GM19468 (cell line): ENCODE measurements at regions not wholly inside any gene's neighbourhood (a gene's known extent, or its start where the extent isn't known, plus 50 kb on each side); places are given as distances from the start of the nearest gene placed in this dataset.
"Not testable (repeated sequence)": the region's sequence is repeated elsewhere in the genome, so short reads cannot be mapped to it uniquely, and the experiment has no call there.

Experiments used
- ATAC-seq: cut with Tn5 transposase; IDR thresholded peaks from one replicate; pipeline ENCODE4 v1.9.1; 2021; ENCODE audit warnings: mild to moderate bottlenecking, moderate library complexity, moderate number of reproducible peaks; ENCODE audit not compliant: unreplicated experiment; ENCODE audit errors: extremely low read depth

DNA sequence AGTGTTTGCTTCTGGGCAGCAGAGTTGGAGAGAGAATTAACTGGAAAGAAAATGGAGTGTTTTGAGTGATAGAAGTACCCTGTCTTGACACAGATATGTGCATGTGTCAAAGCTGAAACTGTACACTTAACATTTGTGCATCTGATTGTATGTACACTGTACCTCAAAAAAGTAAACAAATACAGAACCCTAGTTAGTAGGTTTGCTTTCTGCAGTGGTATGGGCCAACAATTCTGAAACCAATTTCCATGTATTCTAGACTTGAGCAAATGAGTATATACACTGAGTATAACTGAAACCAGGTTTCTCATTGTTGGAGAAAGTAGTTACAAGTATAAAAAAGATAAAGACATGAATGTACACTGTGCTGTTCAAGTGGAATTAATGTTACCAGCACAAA is 52.4 kb downstream of the ELAPOR2 start:
- ATAC-seq = no peak

DNA sequence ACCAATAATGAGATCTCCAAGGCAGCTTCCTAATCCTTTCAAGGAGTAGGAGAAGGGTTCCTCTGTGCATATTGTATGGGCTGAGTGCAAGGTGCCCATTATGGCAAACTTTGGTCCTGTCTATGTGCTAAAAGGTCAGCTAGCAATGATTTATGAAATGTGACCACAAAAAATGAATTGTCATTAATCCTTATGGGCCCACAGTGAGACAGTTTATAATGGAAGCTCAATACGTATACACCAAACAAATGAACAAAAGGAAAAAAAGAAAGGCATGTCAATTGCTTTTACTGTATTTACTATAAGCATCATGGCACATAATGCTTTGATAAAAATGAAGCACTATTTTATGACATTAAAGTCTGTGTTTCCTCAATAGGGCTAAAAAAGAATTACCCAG is 54.5 kb downstream of the ELAPOR2 start:
- ATAC-seq = no peak

DNA sequence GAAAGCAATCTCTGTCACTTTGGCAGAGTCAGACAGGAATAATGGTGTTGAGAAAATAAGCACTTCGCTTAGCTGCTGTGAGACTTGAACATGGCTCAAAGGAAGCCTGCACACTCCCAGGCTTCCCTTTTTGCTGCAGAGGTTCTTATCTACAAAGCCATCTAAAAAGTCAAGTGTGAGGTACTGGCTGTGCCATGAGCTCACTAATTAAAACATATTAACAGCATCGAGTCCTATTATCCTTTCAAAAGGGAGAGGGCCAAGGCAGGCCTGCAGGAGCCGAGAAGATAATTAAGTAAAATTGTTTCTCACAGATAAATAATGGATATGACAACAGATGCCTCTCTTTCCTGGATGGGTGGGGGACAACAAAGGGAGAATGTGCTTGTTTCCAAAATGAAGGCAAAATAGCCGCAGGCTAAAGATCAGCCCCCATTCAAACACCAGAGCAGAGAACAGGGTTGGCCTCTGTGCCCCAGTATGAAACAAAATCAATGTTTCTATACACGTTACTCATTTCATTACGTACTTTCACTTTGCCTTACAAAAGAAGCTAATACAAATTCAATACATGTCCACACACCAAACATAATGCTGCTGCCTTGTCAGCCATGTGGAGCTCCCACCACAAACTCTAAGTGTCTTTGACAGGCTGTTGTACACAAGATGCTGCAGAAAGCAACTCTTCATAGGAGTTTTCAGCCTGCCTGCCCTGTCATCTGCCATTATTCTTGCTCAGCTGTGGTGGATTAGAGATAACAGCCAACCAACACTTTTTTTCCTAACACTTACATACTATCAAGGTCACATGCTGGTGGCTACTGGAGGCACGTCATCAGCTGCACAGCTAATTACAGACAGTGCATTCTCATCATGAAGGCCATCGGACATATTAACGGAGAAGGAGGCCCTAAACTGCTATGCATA is 55.3 kb downstream of the ELAPOR2 start:
- no peak for ATAC-seq

DNA sequence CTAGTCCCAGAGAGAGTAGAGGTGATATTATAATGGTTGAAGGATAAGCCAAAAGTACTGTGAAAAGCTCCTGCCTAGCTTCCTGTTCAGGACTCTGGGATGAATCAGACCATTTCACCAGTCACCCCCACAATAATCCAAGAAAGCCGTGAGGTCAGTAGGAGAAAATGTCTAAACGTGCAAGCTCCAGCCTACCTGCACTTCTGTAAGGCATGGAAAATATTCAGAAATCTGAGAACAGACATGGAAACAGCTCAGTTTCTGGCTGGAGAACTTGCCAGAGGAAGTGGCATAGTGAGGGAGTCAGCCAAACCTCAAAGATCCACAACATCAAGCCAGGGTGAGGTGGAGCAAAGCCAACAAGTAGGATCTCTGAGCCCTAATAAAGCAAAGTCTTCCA is 58.2 kb downstream of the ELAPOR2 start:
- no peak for ATAC-seq

DNA sequence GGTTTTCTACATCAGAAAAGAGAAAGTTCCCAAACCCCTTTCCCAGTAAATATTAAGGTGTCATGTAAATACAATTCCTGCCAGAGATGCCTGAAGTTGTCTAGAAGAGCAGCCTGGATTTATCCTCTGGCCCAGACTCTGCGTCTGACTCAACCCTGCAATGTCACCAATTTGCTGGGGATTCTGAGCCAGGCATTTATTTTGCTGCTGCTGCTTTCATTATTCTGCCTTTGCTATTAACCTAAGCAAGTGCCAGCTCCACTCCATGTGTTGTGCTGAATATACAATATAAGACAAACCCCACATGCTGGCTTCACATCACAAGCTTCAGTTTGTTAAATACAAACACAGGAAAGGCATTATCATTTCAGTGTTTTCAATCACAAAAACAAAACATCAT is 59.1 kb downstream of the ELAPOR2 start:
- no peak for ATAC-seq

DNA sequence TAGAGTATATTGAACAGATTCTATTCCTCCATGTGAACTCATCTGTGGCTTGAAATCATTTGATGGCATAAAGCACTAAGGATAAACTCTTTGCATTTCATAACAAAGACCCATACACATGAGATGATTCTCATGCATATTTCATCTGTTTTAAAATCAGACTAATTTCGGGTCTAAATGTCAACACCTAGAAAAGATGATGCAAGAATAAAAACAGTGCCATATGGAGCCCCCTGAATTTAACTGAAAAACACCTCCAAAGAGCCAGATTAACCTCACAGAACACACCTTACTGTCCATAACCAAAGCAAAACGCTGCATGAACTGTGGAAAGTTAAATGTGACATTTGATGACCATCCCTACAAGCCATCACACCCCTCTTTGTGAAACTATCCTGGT is 59.7 kb downstream of the ELAPOR2 start:
- no peak for ATAC-seq

DNA sequence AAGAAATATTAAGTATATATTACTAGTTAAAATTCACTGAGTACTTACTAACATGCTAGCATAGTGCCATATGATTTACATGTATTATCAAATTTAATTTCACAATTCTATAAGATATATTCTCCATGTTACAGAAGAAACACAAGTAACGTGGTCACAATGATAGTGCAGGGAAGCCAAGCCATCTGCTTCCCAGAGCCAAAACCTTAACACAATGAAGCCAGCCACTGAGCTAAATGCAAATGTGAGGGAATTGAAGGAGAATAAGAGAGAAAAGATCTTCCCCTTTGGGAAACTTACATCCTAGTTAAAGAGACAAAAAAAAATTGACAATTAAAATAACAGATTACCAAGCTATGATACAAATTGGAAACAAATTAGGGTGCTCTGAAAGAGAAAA is 63.6 kb downstream of the ELAPOR2 start:
- no peak for ATAC-seq

DNA sequence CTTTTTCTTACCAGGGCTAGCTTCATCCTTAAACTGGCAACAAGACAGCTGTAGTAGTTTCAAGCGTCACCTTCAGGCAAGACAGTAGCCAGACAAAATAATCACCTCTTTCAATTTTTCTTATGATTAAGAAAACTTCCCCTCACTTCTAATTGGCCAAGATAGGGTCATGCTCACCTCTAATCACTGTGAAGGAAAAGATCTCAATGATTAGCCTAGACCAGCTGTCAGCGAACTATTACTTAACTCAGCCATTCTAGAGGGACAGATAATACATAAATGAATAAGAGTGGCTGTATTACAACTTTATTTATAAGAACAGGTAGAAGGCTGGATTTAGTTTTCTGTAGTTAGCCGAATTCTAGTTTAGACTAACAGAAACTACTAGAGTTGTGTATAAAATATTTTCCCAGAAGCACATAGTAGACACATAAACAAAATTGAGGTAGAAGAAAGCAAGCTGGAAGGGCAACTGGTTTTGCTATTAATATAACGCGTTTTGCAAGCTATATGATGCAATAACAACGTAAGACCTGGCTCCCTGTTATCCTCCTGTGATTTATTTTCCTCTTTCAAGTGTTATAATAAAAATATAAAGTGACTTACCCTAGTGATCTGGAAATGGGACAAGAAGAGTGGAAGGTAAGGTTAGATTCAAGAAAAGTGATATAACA is 64.3 kb downstream of the ELAPOR2 start:
- no peak for ATAC-seq

DNA sequence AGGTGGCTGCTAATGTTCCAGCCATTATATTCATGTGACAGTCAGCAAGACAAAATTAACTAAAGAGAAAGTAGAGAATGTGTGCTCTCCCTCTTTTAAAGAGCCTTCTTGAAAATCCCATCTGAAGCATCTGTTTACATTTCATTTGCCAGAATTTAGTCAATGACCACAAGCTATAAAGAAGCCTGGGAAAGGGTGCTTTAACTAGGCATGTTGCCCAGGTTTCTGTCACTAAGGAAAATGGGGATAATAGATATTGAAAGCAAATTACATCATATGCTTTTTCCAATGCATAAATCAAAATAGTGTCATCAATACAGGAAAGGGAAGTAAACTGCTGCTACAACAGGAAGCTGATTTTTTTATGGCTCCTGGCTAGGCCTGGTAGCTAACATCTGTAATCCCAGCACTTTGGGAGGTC is 67.7 kb downstream of the ELAPOR2 start:
- no peak for ATAC-seq

DNA sequence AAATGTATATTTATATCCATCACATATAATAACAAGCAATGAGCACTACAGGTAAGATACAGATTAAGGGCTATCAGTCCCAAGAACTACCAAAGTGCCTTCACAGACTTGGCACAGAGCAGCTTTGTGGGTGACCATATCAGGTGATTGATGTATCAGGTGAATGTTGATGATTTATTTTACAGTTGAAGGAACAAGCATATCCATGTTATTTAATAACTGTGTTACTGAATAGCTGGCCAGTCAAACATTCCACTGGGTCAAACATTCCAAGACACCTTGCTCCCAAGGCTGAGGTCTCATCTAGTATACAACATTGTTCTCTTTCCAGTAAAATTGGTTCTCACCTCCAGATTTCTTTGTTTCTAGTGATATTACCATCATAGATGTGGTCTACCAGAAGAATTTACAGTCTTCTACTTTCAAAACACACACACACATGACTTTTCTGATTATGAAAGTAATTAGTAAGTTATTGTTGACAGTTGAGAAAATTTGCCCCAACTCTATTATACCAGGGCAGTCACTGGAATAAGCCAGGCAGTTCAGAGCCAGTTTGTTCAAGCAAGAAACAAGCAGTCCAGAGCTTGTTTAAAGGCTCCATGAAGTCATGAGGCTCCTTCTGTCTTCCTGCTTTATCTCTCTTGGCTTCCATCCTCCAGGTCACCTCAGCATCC is 68.2 kb downstream of the ELAPOR2 start:
- ATAC-seq = peak; percentile 80

DNA sequence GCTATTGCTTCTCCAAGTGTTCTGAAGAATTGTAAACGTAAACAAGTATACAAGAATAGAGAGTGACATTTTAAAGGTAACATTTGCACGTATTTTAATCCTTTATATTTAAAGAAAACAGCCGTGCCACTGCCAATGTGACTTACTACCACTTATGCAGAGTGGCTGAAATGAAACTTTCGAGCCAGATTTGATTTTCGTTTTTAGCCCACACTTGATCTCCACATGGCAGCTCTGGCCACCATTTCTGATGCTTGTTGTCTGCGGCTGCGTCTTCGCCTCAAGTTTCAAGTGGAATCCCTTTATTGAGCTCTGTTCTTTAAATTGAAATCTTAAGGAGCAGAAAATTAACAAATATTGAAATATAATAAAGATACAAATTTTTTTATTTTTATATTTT is 70.0 kb downstream of the ELAPOR2 start:
- ATAC-seq = no peak

DNA sequence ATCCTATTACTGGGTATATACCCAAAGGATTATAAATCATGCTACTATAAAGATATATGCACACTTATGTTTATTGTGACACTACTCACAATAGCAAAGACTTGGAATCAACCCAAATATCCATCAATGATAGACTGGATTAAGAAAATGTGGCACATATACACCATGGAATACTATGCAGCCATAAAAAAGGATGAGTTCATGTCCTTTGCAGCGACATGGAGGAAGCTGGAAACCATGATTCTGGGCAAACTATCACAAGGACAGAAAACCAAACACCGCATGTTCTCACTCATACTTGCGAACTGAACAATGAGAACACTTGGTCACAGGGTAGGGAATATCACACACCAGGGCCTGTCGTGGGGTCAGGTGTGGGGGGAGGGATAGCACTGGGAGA is 71.6 kb downstream of the ELAPOR2 start:
- ATAC-seq = not testable (repeated sequence)

DNA sequence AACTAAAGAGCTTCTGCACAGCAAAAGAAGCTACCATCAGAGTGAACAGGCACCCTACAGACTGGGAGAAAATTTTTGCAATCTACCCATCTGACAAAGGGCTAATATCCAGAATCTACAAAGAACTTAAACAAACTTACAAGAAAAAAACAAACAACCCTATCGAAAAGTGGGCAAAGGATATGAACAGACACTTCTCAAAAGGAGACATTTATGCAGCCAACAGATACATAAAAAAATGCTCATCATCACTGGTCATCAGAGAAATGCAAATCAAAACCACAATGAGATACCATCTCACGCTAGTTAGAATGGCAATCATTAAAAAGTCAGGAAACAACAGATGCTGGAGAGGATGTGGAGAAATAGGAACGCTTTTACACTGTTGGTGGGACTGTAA is 72.1 kb downstream of the ELAPOR2 start:
- ATAC-seq = not testable (repeated sequence)

DNA sequence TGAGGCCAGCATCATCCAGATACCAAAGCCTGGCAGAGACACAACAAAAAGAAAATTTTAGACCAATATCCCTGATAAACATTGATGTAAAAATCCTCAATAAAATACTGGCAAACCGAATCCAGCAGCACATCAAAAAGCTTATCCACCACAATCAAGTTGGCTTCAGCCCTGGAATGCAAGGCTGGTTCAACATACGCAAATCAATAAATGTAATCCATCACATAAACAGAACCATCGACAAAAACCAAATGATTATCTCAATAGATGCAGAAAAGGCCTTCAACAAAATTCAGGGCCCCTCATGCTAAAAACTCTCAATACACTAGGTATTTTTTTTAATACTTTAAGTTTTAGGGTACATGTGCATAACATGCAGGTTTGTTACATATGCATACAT is 74.1 kb downstream of the ELAPOR2 start:
- ATAC-seq = not testable (repeated sequence)

DNA sequence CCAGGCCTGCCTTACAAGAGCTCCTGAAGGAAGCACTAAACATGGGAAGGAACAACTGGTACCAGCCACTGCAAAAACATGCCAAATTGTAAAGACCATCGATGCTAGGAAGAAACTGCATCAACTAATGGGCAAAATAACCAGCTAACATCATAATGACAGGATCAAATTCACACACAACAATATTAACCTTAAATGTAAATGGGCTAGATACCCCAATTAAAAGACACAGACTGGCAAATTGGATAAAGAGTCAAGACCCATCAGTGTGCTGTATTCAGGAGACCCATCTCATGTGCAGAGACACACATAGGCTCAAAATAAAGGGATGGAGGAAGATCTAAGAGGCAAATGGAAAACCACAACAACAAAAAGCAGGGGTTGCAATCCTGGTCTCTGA is 75.8 kb downstream of the ELAPOR2 start:
- ATAC-seq = not testable (repeated sequence)

DNA sequence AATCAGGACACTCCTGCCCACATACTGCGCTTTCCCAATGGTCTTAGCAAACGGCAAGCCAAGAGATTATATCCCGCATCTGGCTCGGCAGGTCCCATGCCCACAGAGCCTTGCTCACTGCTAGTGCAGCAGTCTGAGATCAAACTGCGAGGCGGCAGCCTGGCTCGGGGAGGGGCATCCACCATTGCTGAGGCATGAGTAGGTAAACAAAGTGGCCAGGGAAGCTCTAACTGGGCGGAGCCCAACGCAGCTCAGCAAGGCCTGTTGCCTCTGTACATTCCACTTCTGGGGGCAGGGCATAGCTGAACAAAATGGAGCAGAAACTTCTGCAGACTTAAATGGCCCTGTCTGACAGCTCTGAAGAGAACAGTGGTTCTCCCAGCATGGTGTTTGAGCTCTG is 77.5 kb downstream of the ELAPOR2 start:
- ATAC-seq = not testable (repeated sequence)

DNA sequence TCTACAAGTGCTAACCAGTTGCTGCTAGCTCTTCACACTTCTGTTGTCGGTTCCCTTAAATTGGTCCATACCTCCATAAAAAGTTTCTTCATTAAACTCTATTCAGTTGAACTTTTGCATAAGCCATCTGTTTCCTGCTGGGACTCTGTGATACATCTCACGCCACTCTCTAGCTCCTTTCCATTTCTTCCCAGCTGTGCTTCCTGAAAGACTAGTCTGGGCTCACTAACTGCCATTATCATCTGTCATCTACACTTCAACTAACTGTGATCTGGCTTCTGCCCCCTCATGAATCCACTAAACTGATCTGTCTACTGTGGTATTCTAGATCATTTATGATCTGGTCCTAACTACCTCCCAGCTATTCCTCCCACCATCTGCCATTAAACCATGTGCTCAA is 78.3 kb downstream of the ELAPOR2 start:
- ATAC-seq = no peak

DNA sequence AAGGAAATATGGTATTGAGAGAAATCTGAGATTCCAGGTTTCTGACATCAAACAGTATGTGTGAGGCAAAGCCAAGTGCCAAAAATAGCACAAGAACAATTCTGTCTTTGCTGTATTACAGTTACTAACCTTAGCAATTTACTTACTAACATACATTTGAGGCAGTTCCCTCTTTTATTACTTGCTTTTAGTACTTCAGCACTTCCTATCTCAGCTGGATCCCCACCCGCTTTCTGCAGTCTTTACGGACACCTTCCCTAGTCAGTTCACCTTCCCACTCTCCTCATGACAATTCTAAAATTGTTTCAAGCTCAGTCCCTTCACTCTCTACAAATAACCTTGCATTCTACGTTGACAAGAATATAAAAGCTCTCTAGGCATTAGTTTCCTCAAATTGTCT is 79.2 kb downstream of the ELAPOR2 start:
- ATAC-seq = no peak

DNA sequence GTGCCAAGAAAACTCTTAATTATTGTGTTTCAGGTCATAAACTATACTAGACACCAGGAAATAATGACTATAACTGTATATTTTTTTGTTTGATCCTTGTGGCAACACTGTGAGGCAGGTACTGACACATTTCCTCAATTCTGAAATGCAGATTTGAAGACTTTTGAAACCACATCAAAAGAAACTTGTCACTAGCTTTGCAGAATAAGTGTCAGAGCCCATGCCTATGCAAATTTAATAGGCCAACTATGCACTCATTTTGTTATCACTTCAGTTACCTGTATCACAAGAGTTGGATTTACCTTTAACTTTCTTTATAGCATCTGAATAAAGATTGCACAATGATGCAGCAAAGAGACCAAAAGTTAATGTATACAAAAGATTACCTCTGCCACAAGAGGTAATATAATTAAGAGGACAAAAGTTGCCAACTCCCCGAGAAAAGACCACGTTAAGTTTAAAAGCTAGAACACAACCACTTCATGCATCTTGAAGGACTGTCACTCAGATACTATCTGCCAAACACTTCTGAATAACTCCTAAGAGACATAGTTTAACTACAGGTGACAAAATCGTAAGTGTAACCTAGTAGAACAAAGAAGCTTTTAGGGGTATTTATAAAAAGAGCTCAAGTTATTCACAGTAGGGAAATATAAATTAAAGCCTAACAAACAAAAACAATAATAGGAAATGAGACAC is 80.5 kb downstream of the ELAPOR2 start:
- peak; percentile 69 for ATAC-seq

DNA sequence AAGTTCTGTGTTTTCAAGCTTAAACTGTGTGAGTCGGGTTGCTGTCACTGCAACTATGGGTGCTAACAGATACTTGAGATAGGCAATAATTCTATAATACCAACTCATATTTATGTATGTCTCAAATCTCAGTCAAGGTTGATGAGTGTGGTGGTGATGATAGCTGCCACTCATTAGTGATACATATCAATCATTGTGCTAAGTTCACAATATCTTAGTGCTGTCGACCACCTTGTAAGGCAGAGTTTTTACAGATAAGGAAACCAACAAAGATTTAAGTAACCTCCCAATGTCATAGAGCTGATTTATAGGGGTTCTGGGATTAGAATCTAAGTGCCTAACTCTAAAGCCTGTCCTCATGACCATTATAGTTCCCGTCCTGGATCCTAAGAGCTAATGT is 82.5 kb downstream of the ELAPOR2 start:
- no peak for ATAC-seq
